HCT116 (cell line): ENCODE measurements at regions not wholly inside any gene's neighbourhood (a gene's known extent, or its start where the extent isn't known, plus 50 kb on each side); places are given as distances from the start of the nearest gene placed in this dataset.

Experiments used
- ATF3 ChIP-seq: IDR thresholded peaks from 2 replicates; pipeline ENCODE4 v1.6.1; 2012
- CTCF ChIP-seq, 3 experiments: fragments of 200-600 bp in 1 of 3; sonication (generic) in 1 of 3; IDR thresholded peaks in 2 of 3; conservative IDR thresholded peaks in 1 of 3; 2 replicates each; pipeline ENCODE4 v1.5.1; 2012 to 2017; ENCODE audit warnings: low read depth in 2 of 3, low read length in 2 of 3, antibody characterized with exemption in 1 of 3, borderline replicate concordance in 1 of 3, control low read depth in 1 of 3, mild to moderate bottlenecking in 1 of 3, mixed read lengths in 1 of 3, mixed run types in 1 of 3, moderate library complexity in 1 of 3; ENCODE audit not compliant: insufficient read depth in 1 of 3
- EGR1 ChIP-seq: IDR thresholded peaks from 2 replicates; pipeline ENCODE4 v1.6.1; 2012; ENCODE audit warnings: low read depth
- MAX ChIP-seq: IDR thresholded peaks from 2 replicates; pipeline ENCODE4 v1.6.1; 2012
- POLR2A ChIP-seq: IDR thresholded peaks from 2 replicates; pipeline ENCODE4 v1.7.0; 2011; ENCODE audit warnings: borderline replicate concordance; ENCODE audit not compliant: insufficient read depth, insufficient read length; ENCODE audit errors: extremely low read depth
- POLR2AphosphoS5 ChIP-seq: IDR thresholded peaks from 2 replicates; pipeline ENCODE4 v1.6.1; 2011; ENCODE audit warnings: mild to moderate bottlenecking, low read depth, low read length, moderate library complexity
- RAD21 ChIP-seq: IDR thresholded peaks from 2 replicates; pipeline ENCODE4 v1.6.1; 2012; ENCODE audit warnings: low read depth, mild to moderate bottlenecking
- REST ChIP-seq: IDR thresholded peaks from 2 replicates; pipeline ENCODE4 v1.6.1; 2012; ENCODE audit warnings: low read depth
- SP1 ChIP-seq: IDR thresholded peaks from 2 replicates; pipeline ENCODE4 v1.6.1; 2012; ENCODE audit warnings: low read depth
- TCF7L2 ChIP-seq: IDR thresholded peaks from 2 replicates; pipeline ENCODE4 v1.7.0; 2011; ENCODE audit warnings: borderline replicate concordance, inconsistent platforms; ENCODE audit not compliant: insufficient read depth, insufficient read length; ENCODE audit errors: extremely low read depth
- YY1 ChIP-seq: IDR thresholded peaks from 2 replicates; pipeline ENCODE4 v1.6.1; 2011; ENCODE audit warnings: low read length, low read depth, moderate library complexity, mild to moderate bottlenecking; ENCODE audit not compliant: insufficient replicate concordance; ENCODE audit errors: extremely low read depth
- TF ChIP-seq, protein P1 (sequence below): IDR thresholded peaks from 2 replicates; pipeline ENCODE4 v1.6.1; 2011; ENCODE audit warnings: mild to moderate bottlenecking, low read length, moderate library complexity; ENCODE audit not compliant: insufficient replicate concordance; ENCODE audit errors: extremely low read depth

GRCh38 chr10:121654021-121654545 lies 55.8 kb upstream of the FGFR2 start:
- no peak for TF ChIP-seq CTCF (IDR thresholded peaks at IDR 0.05 in 2 of 3, conservative IDR thresholded peaks at IDR 0.05 in 1 of 3; ENCODE audit: borderline replicate concordance in 1 of 3, insufficient read depth in 1 of 3, low read depth in 2 of 3, low read length in 2 of 3)
- no peak for TF ChIP-seq POLR2AphosphoS5
- TF ChIP-seq REST = no peak
- TF ChIP-seq POLR2A = no peak
- TF ChIP-seq YY1 = no peak
- no peak for TF ChIP-seq EGR1
- TF ChIP-seq, protein P1, sequence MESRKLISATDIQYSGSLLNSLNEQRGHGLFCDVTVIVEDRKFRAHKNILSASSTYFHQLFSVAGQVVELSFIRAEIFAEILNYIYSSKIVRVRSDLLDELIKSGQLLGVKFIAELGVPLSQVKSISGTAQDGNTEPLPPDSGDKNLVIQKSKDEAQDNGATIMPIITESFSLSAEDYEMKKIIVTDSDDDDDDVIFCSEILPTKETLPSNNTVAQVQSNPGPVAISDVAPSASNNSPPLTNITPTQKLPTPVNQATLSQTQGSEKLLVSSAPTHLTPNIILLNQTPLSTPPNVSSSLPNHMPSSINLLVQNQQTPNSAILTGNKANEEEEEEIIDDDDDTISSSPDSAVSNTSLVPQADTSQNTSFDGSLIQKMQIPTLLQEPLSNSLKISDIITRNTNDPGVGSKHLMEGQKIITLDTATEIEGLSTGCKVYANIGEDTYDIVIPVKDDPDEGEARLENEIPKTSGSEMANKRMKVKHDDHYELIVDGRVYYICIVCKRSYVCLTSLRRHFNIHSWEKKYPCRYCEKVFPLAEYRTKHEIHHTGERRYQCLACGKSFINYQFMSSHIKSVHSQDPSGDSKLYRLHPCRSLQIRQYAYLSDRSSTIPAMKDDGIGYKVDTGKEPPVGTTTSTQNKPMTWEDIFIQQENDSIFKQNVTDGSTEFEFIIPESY = no peak
- no peak for TF ChIP-seq ATF3
- TF ChIP-seq RAD21 = no peak
- TF ChIP-seq TCF7L2 = no peak
- TF ChIP-seq SP1 = no peak
- no peak for TF ChIP-seq MAX
